HepG2 (cell line): ENCODE measurements at regions not wholly inside any gene's neighbourhood (a gene's known extent, or its start where the extent isn't known, plus 50 kb on each side); places are given as distances from the start of the nearest gene placed in this dataset.

Source experiments
- CBFB ChIP-seq: sonication (generic); formaldehyde crosslinking; IDR thresholded peaks from 2 replicates; pipeline ENCODE4 v1.4.0; 2020; ENCODE audit warnings: missing genetic modification reagents
- ELF4 ChIP-seq: sonication (generic); formaldehyde crosslinking; IDR thresholded peaks from 2 replicates; pipeline ENCODE4 v1.5.0; 2020; ENCODE audit warnings: missing genetic modification reagents, mild to moderate bottlenecking, moderate library complexity, borderline replicate concordance
- EZH2 ChIP-seq: conservative IDR thresholded peaks from 2 replicates; pipeline ENCODE4 v1.6.1; 2012; ENCODE audit warnings: mild to moderate bottlenecking, low read depth, low read length, moderate library complexity
- TFDP1 ChIP-seq: IDR thresholded peaks from 2 replicates; pipeline ENCODE4 v1.6.1; 2016; ENCODE audit warnings: missing compliant biosample characterization, missing genetic modification reagents, borderline replicate concordance
- ZNF570 ChIP-seq: sonication (generic); formaldehyde crosslinking; IDR thresholded peaks from 2 replicates; pipeline ENCODE4 v1.4.0; 2020; ENCODE audit warnings: mild to moderate bottlenecking, missing genetic modification reagents, borderline replicate concordance

- TF ChIP-seq ELF4 (CRISPR knock-in tag) (no peak), CBFB (CRISPR knock-in tag) (no peak), ZNF570 (no peak), TFDP1 (CRISPR knock-in tag) (no peak), EZH2 (no peak)
These were observed 94.6 kb upstream of the RFC3 start for GRCh38 chr13:33723365-33723764.
